Hepatocyte (in vitro differentiated cells): ENCODE measurements at regions not wholly inside any gene's neighbourhood (a gene's known extent, or its start where the extent isn't known, plus 50 kb on each side); places are given as distances from the start of the nearest gene placed in this dataset.
"Not testable (repeated sequence)": the region's sequence is repeated elsewhere in the genome, so short reads cannot be mapped to it uniquely, and the experiment has no call there.

Experiments
- DNase-seq: peaks from one replicate; pipeline ENCODE4 v3.0.0-alpha.2; 2016; ENCODE audit warnings: low spot score
- H2AFZ ChIP-seq: fragments of 200-600 bp; sonication (generic); 2 replicates; pipeline ENCODE4 v1.6.0; 2016; ENCODE audit warnings: antibody characterized with exemption, mild to moderate bottlenecking
- H3K27ac ChIP-seq: fragments of 200-600 bp; sonication (generic); 2 replicates; pipeline ENCODE4 v1.5.1; 2016; ENCODE audit warnings: mild to moderate bottlenecking
- H3K27me3 ChIP-seq: fragments of 200-600 bp; sonication (generic); 2 replicates; pipeline ENCODE4 v1.6.1; 2016
- H3K36me3 ChIP-seq: fragments of 200-600 bp; sonication (generic); replicated peaks from 2 replicates; pipeline ENCODE4 v1.5.1; 2016; ENCODE audit warnings: low read depth; ENCODE audit not compliant: insufficient read depth
- H3K4me1 ChIP-seq: fragments of 200-600 bp; sonication (generic); 2 replicates; pipeline ENCODE4 v1.5.1; 2016; ENCODE audit warnings: mild to moderate bottlenecking, moderate library complexity; ENCODE audit not compliant: insufficient read depth
- H3K4me2 ChIP-seq: fragments of 200-600 bp; sonication (generic); 2 replicates; pipeline ENCODE4 v1.6.0; 2016
- H3K4me3 ChIP-seq: fragments of 200-600 bp; sonication (generic); 2 replicates; pipeline ENCODE4 v1.5.1; 2016; ENCODE audit warnings: mild to moderate bottlenecking
- H3K79me2 ChIP-seq: fragments of 200-600 bp; sonication (generic); 2 replicates; pipeline ENCODE4 v1.6.0; 2017; ENCODE audit warnings: mild to moderate bottlenecking
- H3K9me2 ChIP-seq: fragments of 200-600 bp; sonication (generic); replicated peaks from 2 replicates; pipeline ENCODE4 v1.6.0; 2017; ENCODE audit warnings: mild to moderate bottlenecking; ENCODE audit not compliant: insufficient read depth
- H3K9me3 ChIP-seq: fragments of 200-600 bp; sonication (generic); 2 replicates; pipeline ENCODE4 v1.5.1; 2016; ENCODE audit warnings: low read depth, mild to moderate bottlenecking
- H4K20me1 ChIP-seq: fragments of 200-600 bp; sonication (generic); 2 replicates; pipeline ENCODE4 v1.6.0; 2016; ENCODE audit warnings: mild to moderate bottlenecking; ENCODE audit not compliant: insufficient read depth, poor library complexity, severe bottlenecking
- CTCF ChIP-seq: fragments of 200-600 bp; sonication (generic); IDR thresholded peaks from 2 replicates; pipeline ENCODE4 v1.5.1; 2016; ENCODE audit warnings: antibody characterized with exemption, mild to moderate bottlenecking; ENCODE audit not compliant: poor library complexity
- WGBS: methylation state at CpG from one replicate; pipeline ENCODE4 v1.1.6; 2016; ENCODE audit warnings: low lambda C conversion rate; ENCODE audit errors: missing lambda C conversion rate; 5-methylcytosine and 5-hydroxymethylcytosine counted together

- not testable (repeated sequence) for H3K79me2 ChIP-seq, H3K9me3 ChIP-seq, H3K4me3 ChIP-seq, H3K36me3 ChIP-seq, H4K20me1 ChIP-seq, H3K27me3 ChIP-seq, H3K27ac ChIP-seq, H3K9me2 ChIP-seq, DNase-seq, H2AFZ ChIP-seq, H3K4me1 ChIP-seq, H3K4me2 ChIP-seq
- WGBS = 83% methylated on average over 4 of the region's 4 CpGs
These were observed 127.4 kb upstream of the ANKRD30BL start for GRCh38 chr2:132289138-132289537.

GRCh38 chr2:132289812-132290211 is 126.8 kb upstream of the GPR39 start:
- H2AFZ ChIP-seq, H4K20me1 ChIP-seq, DNase-seq, H3K4me2 ChIP-seq, H3K4me1 ChIP-seq, H3K9me3 ChIP-seq, H3K79me2 ChIP-seq, H3K9me2 ChIP-seq, H3K36me3 ChIP-seq, H3K27me3 ChIP-seq, H3K4me3 ChIP-seq, H3K27ac ChIP-seq: not testable (repeated sequence)
- 85% methylated on average over 6 of the region's 6 CpGs for WGBS

GRCh38 chr2:132300592-132301378 is 115.8 kb upstream of the GPR39 start:
- WGBS = 95% methylated on average over 2 of the region's 2 CpGs
- not testable (repeated sequence) for H3K4me3 ChIP-seq, H3K9me2 ChIP-seq, DNase-seq, H3K36me3 ChIP-seq, H3K79me2 ChIP-seq, H3K27me3 ChIP-seq, H3K4me1 ChIP-seq, H2AFZ ChIP-seq, H4K20me1 ChIP-seq, H3K27ac ChIP-seq, H3K9me3 ChIP-seq, H3K4me2 ChIP-seq

GRCh38 chr2:132304661-132305380 is 111.8 kb upstream of the GPR39 start:
- H3K4me3 ChIP-seq = peak overlapping the region; percentile 32

GRCh38 chr2:132307613-132308198 is 108.9 kb upstream of the GPR39 start:
- not testable (repeated sequence) for H3K4me3 ChIP-seq, H2AFZ ChIP-seq, H3K36me3 ChIP-seq, H3K9me3 ChIP-seq, H3K4me2 ChIP-seq, H3K9me2 ChIP-seq, H3K79me2 ChIP-seq, H3K27ac ChIP-seq, DNase-seq, H3K4me1 ChIP-seq, H3K27me3 ChIP-seq, H4K20me1 ChIP-seq
- 59% methylated on average over 2 of the region's 2 CpGs for WGBS

More at GRCh38 chr2:132304661-132305380, 111.8 kb upstream of the GPR39 start:
- not testable (repeated sequence) for H3K27ac ChIP-seq, H3K9me3 ChIP-seq, H3K9me2 ChIP-seq, H3K4me1 ChIP-seq, H3K79me2 ChIP-seq, H3K27me3 ChIP-seq, H4K20me1 ChIP-seq, H3K36me3 ChIP-seq
- Histone ChIP-seq H2AFZ (peak overlapping the region; percentile 93), H3K4me2 (peak overlapping the region; percentile 78)
- peak; percentile 14 for TF ChIP-seq CTCF
- peak; percentile 87 for DNase-seq
- 3% methylated on average over 27 of the region's 27 CpGs for WGBS

- H3K36me3 ChIP-seq, H3K4me2 ChIP-seq, H2AFZ ChIP-seq, H3K9me2 ChIP-seq, H3K27ac ChIP-seq, H3K9me3 ChIP-seq, DNase-seq, H3K4me3 ChIP-seq, H3K79me2 ChIP-seq, H3K27me3 ChIP-seq, H4K20me1 ChIP-seq, H3K4me1 ChIP-seq: not testable (repeated sequence)
- WGBS = 79% methylated on average over 1 of the region's 1 CpG
These were observed 107.4 kb upstream of the GPR39 start for GRCh38 chr2:132309203-132309602.

- H3K4me1 ChIP-seq, H4K20me1 ChIP-seq, H2AFZ ChIP-seq, H3K79me2 ChIP-seq, DNase-seq, H3K36me3 ChIP-seq, H3K27ac ChIP-seq, H3K4me2 ChIP-seq, H3K9me2 ChIP-seq, H3K9me3 ChIP-seq, H3K27me3 ChIP-seq, H3K4me3 ChIP-seq: not testable (repeated sequence)
- WGBS = 76% methylated on average over 2 of the region's 2 CpGs
These were observed 101.1 kb upstream of the GPR39 start for GRCh38 chr2:132315546-132315945.
